Lung (tissue), 11 donors: ENCODE measurements at regions not wholly inside any gene's neighbourhood (a gene's known extent, or its start where the extent isn't known, plus 50 kb on each side); places are given as distances from the start of the nearest gene placed in this dataset.

ENCODE experiments used
- ATAC-seq: fragments of 200-7000 bp; cut with Tn5 transposase; one replicate; pipeline ENCODE4 v1.9.1; 2020; ENCODE audit warnings: moderate number of reproducible peaks; ENCODE audit not compliant: insufficient read depth, low FRiP score
- DNase-seq, 3 donors: peaks; one replicate each; pipeline ENCODE4 v3.0.0-alpha.2; 2013 to 2017
- H3K27ac ChIP-seq, 2 donors: one replicate each; pipeline ENCODE4 v1.5.1; 2013; ENCODE audit warnings: mild to moderate bottlenecking in 2 of 2, moderate library complexity in 2 of 2, control low read depth in 1 of 2, inconsistent platforms in 1 of 2, low read depth in 1 of 2, low read length in 1 of 2
- H3K27me3 ChIP-seq, 3 donors: one replicate each; pipeline ENCODE4 v1.5.1; 2013; ENCODE audit warnings: low read length in 2 of 3; ENCODE audit not compliant: control insufficient read depth in 3 of 3, insufficient read depth in 3 of 3
- H3K36me3 ChIP-seq, 4 donors: one replicate each; pipeline ENCODE4 v1.5.1; 2013; ENCODE audit warnings: low read length in 4 of 4, mild to moderate bottlenecking in 1 of 4, moderate library complexity in 1 of 4; ENCODE audit not compliant: control insufficient read depth in 4 of 4, insufficient read depth in 4 of 4
- H3K4me1 ChIP-seq, 5 donors: one replicate each; pipeline ENCODE4 v1.5.1; 2013; ENCODE audit warnings: low read length in 5 of 5, mild to moderate bottlenecking in 2 of 5, moderate library complexity in 1 of 5; ENCODE audit not compliant: control insufficient read depth in 5 of 5, insufficient read depth in 5 of 5
- H3K4me3 ChIP-seq: one replicate; pipeline ENCODE4 v1.5.1; 2013; ENCODE audit warnings: mild to moderate bottlenecking, control low read depth, moderate library complexity
- H3K9ac ChIP-seq, 2 donors: one replicate each; pipeline ENCODE4 v1.5.1; 2013; ENCODE audit warnings: low read length in 2 of 2, control low read depth in 1 of 2; ENCODE audit not compliant: insufficient read depth in 1 of 2
- H3K9me3 ChIP-seq, 4 donors: one replicate each; pipeline ENCODE4 v1.5.1; 2013; ENCODE audit warnings: low read length in 3 of 4, mild to moderate bottlenecking in 1 of 4, moderate library complexity in 1 of 4; ENCODE audit not compliant: control insufficient read depth in 4 of 4, insufficient read depth in 3 of 4
- WGBS, 2 donors: extraction: QIAGEN DNeasy Blood & Tissue Kit; methylation state at CpG; one replicate each; pipeline ENCODE4 v1.1.7; 2013; 5-methylcytosine and 5-hydroxymethylcytosine counted together
- TF ChIP-seq, protein P1 (sequence below): IDR thresholded peaks from 2 replicates; pipeline ENCODE4 v1.5.1; 2012; ENCODE audit warnings: mild to moderate bottlenecking; ENCODE audit errors: control extremely low read depth, extremely low read depth
- donor health status: control.
- donor health status: control.
- donor health status: Bipolar disorder and iron deficiency.
- donor health status: healthy.
- donor health status: DM: yes; HTN: yes; CAD: no.

DNA sequence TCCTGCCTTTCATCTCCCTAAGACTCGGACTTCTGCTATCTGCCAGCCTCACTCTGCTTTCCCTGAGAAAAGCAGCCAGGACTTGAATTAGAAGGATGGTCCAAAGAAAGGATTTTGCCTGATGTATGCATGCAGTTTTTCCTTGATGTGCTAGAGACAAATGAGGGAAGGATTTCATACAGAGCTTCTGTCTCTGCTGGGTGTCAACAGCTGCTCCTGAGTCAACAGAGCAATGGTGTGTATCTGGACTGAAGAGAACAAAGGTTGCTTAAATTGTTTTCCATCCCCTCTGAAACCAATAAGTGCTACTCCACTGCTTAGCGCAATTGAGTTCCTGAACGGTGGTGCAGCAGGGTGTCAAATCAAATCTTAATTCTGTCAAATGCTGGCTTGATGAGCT lies 680.6 kb upstream of the C16orf82 start:
- Histone ChIP-seq H3K9ac (no peak overlapping the region), H3K27ac (no peak overlapping the region), H3K4me1 (no peaks in the 10 kb centered on the region), H3K9me3 (peaks cover 0 to under 1% (median 0%) of the 10 kb centered on the region in 4 donors), H3K36me3 (no peaks in the 10 kb centered on the region), H3K27me3 (no peaks in the 10 kb centered on the region), H3K4me3 (no peak overlapping the region)
- TF ChIP-seq, protein P1, sequence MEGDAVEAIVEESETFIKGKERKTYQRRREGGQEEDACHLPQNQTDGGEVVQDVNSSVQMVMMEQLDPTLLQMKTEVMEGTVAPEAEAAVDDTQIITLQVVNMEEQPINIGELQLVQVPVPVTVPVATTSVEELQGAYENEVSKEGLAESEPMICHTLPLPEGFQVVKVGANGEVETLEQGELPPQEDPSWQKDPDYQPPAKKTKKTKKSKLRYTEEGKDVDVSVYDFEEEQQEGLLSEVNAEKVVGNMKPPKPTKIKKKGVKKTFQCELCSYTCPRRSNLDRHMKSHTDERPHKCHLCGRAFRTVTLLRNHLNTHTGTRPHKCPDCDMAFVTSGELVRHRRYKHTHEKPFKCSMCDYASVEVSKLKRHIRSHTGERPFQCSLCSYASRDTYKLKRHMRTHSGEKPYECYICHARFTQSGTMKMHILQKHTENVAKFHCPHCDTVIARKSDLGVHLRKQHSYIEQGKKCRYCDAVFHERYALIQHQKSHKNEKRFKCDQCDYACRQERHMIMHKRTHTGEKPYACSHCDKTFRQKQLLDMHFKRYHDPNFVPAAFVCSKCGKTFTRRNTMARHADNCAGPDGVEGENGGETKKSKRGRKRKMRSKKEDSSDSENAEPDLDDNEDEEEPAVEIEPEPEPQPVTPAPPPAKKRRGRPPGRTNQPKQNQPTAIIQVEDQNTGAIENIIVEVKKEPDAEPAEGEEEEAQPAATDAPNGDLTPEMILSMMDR = no peak
- DNase-seq (no peak), ATAC-seq (no peak)
- 47 to 54% methylated on average over 3 of the region's 3 CpGs for whole genome bisulfite sequencing, 2 donors

DNA sequence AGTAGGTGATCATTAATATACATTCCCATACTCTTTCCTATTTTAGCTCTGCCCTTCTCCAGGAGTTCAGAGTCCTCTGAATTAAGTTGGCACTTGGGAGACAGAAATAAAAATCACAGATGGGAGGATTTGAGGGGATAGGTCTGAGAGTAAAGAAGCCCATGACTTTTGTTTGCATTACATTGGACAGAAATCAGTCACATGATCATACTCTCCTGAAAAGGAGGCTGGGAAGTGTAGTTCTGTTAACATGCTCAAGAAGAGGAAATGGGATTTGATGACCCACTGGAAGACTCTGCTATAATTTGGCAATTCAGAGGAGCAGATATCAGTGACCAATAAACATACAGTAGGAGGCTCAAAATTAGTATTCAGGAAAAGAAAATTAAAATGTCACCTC lies 674.9 kb upstream of the C16orf82 start:
- peaks cover 0 to 3% (median 1%) of the 10 kb centered on the region in 4 donors for H3K9me3 ChIP-seq
- no peak overlapping the region for H3K9ac ChIP-seq
- TF ChIP-seq, protein P1 = no peak
- H3K4me3 ChIP-seq = no peak overlapping the region
- no peaks in the 10 kb centered on the region for H3K36me3 ChIP-seq
- H3K27me3 ChIP-seq = no peaks in the 10 kb centered on the region
- no peaks in the 10 kb centered on the region for H3K4me1 ChIP-seq
- no peak for ATAC-seq
- H3K27ac ChIP-seq = no peak overlapping the region
- no peak for DNase-seq

DNA sequence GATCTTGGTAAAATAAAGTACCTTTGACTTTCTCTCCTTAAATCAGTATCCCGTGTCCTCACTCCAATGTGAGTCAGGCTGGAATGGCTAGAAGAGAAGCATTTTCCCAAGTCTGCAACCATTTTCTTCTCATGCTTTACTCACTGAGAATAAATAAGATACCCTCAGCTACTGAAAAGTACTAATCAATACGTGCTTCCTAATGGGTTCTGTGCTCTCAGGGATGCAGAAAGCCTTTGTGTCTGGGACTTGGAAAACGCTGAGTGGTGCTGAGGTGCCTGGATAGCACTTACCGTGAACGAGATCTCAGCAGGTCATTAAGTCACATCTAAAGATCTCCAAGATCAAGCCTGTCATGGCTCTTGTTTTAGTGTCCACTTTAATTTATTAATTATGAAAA lies 672.3 kb upstream of the C16orf82 start:
- TF ChIP-seq, protein P1 = no peak
- whole genome bisulfite sequencing, 2 donors = 64 to 75% methylated on average over 5 of the region's 5 CpGs
- no peak for ATAC-seq
- DNase-seq = no peak
- no peak overlapping the region for H3K9ac ChIP-seq
- no peak overlapping the region for H3K4me3 ChIP-seq
- no peaks in the 10 kb centered on the region for H3K27me3 ChIP-seq
- H3K9me3 ChIP-seq = peaks cover 0 to 3% (median 1%) of the 10 kb centered on the region in 4 donors
- H3K27ac ChIP-seq = no peak overlapping the region
- no peaks in the 10 kb centered on the region for H3K36me3 ChIP-seq
- H3K4me1 ChIP-seq = no peaks in the 10 kb centered on the region

DNA sequence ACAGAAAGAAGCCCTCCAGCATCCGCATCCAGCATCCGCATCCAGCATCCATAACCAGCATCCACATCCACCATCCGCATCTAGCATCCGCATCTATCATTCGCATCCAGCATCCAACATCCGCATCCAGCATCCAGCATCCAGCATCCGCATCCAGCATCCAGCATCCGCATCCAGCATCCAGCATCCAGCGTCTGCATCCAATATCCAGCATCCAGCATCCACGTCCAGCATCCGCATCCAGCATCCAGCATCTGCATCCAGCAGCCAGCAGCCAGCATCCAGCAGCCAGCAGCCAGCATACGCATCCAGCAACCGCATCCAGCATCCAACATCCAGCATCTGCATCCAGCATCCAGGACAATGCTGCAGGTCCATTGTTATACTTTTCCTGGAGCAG lies 671.0 kb upstream of the C16orf82 start:
- DNase-seq = no peak
- WGBS, 2 donors = 84 to 90% methylated on average over 13 of the region's 13 CpGs

More for the DNA sequence above, 671.0 kb upstream of the C16orf82 start:
- Histone ChIP-seq H3K27ac (no peak overlapping the region), H3K9me3 (peaks cover 0 to 3% (median 1%) of the 10 kb centered on the region in 4 donors), H3K9ac (no peak overlapping the region), H3K4me3 (no peak overlapping the region), H3K27me3 (no peaks in the 10 kb centered on the region), H3K4me1 (no peaks in the 10 kb centered on the region), H3K36me3 (no peaks in the 10 kb centered on the region)
- ATAC-seq = no peak
- TF ChIP-seq, protein P1 = no peak
